ENCODE measurements at regions not wholly inside any gene's neighbourhood (a gene's known extent, or its start where the extent isn't known, plus 50 kb on each side); places are given as distances from the start of the nearest gene placed in this dataset.

DNA sequence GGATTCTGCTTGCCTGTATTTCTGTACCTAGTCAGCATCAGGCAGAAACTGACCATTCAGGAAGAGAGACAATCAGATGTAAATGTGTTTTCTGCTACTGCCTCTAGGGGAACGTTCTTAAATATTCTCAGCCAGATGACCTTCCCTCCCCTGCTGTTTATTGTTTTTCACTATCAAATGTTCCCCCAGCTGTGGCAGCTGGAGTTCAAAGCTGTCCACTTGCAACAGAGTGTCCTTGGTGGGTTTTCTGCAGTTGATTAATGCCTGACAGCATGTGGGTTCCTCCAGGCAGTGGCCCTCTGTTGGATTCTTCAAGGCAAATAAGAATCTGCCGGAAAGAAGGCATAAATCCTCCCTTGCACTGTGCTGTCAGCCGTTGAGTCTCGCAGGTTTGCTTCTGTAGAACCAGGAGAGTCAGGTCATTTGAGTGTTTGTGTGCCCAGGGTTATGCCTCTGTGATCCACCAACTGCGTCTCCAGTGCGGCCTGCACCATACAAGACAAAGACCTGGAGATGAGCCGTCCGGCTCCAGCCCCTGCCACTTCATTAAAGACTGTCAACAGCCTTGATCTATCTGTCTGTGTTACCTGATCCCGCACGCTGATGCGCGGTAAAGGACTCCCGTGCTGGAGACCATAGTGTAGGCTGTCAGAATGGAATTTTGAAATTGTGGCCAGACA is 203.4 kb downstream of the GADD45G start:
- peaks cover 8% of the 10 kb centered on the region for H3K27me3 Mint-ChIP-seq
- no peaks in the 10 kb centered on the region for H3K36me3 Mint-ChIP-seq (ENCODE audit: low read depth)
- H3K27ac Mint-ChIP-seq = no peak overlapping the region
- peaks cover 10% of the 10 kb centered on the region for H3K4me1 Mint-ChIP-seq (ENCODE audit: low read depth)
- no peaks in the 10 kb centered on the region for H3K9me3 Mint-ChIP-seq
- no peak overlapping the region for H3K4me3 Mint-ChIP-seq

DNA sequence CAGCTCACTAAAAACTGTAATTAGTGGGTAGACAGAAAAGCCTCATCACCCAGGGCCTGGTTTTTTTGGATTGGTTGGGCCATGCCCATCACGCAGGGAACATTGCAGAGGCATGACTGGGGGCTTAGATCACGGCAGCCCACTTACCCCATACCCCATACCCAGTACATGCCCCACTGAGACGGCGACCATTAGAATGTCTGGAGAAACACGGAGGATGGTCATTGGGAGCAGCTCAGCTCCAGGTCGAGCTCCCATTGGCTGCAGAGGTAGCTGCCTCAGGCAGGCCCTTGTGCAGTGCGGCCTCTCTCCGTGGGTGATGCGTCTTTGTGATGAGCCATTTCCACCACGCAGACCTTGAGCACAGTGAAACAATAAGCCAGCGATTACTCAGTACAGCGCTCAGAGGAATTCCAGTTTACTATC is 204.0 kb downstream of the GADD45G start:
- no peaks in the 10 kb centered on the region for H3K9me3 Mint-ChIP-seq
- peaks cover 14% of the 10 kb centered on the region for H3K27me3 Mint-ChIP-seq
- no peaks in the 10 kb centered on the region for H3K36me3 Mint-ChIP-seq (ENCODE audit: low read depth)
- H3K4me1 Mint-ChIP-seq (ENCODE audit: low read depth) = peaks cover 13% of the 10 kb centered on the region
- H3K27ac Mint-ChIP-seq = no peak overlapping the region
- H3K4me3 Mint-ChIP-seq = no peak overlapping the region

DNA sequence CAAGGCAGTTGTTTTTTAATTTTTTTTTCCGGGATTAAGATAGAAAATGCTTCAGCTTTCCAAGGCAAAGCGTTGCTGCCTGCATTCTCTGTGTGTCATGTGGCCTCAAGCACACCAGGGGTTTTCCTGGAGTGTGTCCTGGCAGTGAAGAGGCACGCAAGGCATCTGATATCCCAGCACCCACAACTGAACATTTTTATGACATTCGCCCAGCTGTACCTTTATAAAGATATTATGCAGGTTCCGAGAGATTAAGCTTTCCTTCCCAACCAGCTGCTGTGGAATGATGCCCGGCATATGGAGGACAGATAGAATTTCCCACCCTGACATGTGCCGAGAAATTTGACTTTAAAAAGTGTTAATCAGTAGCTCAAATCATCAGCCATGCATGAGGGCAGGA is 205.6 kb downstream of the GADD45G start:
- peaks cover 17% of the 10 kb centered on the region for H3K4me1 Mint-ChIP-seq (ENCODE audit: low read depth)
- no peaks in the 10 kb centered on the region for H3K36me3 Mint-ChIP-seq (ENCODE audit: low read depth)
- H3K27ac Mint-ChIP-seq = no peak overlapping the region

DNA sequence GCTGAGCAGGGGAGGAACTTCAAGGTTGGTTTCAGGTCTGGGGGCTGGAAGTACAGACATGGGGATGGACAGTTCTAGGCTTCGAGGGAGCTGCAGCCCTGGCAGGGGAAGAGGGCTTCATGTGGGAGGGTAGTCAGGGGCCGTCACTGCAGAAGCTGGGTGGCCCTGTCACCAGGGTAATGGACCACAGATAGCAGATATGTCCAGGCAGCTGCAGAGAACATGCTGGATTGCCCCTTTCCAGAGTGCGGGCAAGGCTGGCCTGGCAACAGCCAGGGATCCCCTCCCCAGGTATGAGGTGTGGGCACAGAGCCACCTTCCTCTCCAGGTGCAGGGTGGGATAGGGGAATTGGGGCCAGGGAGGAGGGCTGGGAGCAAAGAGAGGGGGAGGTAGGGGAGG is 206.5 kb downstream of the GADD45G start:
- H3K27me3 Mint-ChIP-seq = peaks cover 18% of the 10 kb centered on the region
- peaks cover 26% of the 10 kb centered on the region for H3K4me1 Mint-ChIP-seq (ENCODE audit: low read depth)
- no peaks in the 10 kb centered on the region for H3K9me3 Mint-ChIP-seq
- H3K27ac Mint-ChIP-seq = no peak overlapping the region
- H3K36me3 Mint-ChIP-seq (ENCODE audit: low read depth) = no peaks in the 10 kb centered on the region
- no peak overlapping the region for H3K4me3 Mint-ChIP-seq

More for the DNA sequence above, 205.6 kb downstream of the GADD45G start:
- Mint-ChIP-seq H3K9me3 (no peaks in the 10 kb centered on the region), H3K4me3 (no peak overlapping the region), H3K27me3 (peaks cover 18% of the 10 kb centered on the region)

GRCh38 chr9:89811886-89812450 is 207.2 kb downstream of the GADD45G start:
- Mint-ChIP-seq H3K9me3 (no peaks in the 10 kb centered on the region), H3K27ac (no peak overlapping the region), H3K27me3 (peaks cover 18% of the 10 kb centered on the region), H3K4me3 (no peak overlapping the region), H3K36me3 (ENCODE audit: low read depth) (no peaks in the 10 kb centered on the region), H3K4me1 (ENCODE audit: low read depth) (peaks cover 27% of the 10 kb centered on the region)

DNA sequence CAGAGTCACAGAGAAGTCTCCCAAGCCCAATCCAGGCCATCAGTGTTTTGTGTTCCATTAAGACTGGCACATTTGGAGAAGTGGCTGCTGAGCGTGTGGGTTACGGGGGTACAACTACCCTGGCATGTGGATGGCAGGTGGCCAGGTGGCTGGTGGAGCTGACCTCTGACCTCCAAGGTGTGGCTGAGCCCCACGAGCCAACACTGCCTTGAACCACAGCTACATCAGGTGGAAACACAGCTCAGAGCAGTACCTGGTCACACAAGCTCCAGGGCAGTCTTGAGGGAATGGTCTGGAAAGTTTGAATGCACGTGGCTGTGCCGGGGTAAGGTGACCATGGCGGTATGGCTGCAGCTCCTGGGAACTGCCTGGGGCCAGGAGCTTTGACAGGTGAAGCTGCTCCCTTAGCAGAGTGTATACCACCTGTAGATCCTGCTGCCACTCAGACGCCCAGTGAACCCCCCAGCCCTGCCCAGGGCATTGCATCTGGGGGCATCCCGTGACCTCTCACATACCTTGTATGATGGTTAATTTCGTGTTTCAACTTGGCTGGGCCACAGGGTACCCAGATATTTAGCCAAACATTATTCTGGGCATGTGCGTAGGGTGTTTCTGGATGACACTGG is 207.9 kb downstream of the GADD45G start:
- H3K27ac Mint-ChIP-seq = no peak overlapping the region
- H3K27me3 Mint-ChIP-seq = peaks cover 18% of the 10 kb centered on the region
- peaks cover 27% of the 10 kb centered on the region for H3K4me1 Mint-ChIP-seq (ENCODE audit: low read depth)
- H3K36me3 Mint-ChIP-seq (ENCODE audit: low read depth) = no peaks in the 10 kb centered on the region
- H3K4me3 Mint-ChIP-seq = no peak overlapping the region
- H3K9me3 Mint-ChIP-seq = no peaks in the 10 kb centered on the region

DNA sequence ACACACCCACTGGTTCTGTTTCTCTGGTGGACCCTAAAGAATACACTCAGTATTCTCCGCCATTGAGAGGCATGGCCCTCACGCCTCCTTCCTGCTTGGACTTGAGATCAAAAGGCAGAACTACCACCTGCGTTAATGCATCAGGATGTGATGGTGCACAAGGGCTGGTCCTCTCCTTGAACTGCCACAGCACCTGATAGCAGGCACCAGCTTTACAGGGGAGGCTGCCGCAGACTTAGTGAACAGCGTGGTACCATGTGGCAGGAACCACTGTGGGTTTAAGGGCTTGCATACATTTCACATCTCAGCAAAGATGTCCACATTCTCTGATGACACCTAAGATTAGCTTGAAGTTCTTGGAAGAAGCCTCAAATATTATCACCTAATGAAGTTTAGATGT is 208.7 kb downstream of the GADD45G start:
- H3K27me3 Mint-ChIP-seq = peaks cover 18% of the 10 kb centered on the region
- H3K4me3 Mint-ChIP-seq = no peak overlapping the region
- H3K4me1 Mint-ChIP-seq (ENCODE audit: low read depth) = peaks cover 27% of the 10 kb centered on the region
- H3K27ac Mint-ChIP-seq = no peak overlapping the region
- H3K36me3 Mint-ChIP-seq (ENCODE audit: low read depth) = no peaks in the 10 kb centered on the region
- no peaks in the 10 kb centered on the region for H3K9me3 Mint-ChIP-seq

GRCh38 chr9:89814340-89815040 is 209.7 kb downstream of the GADD45G start:
- Mint-ChIP-seq H3K4me1 (ENCODE audit: low read depth) (peaks cover 27% of the 10 kb centered on the region), H3K9me3 (no peaks in the 10 kb centered on the region), H3K27ac (peak overlapping the region; percentile 56), H3K27me3 (peaks cover 18% of the 10 kb centered on the region), H3K36me3 (ENCODE audit: low read depth) (no peaks in the 10 kb centered on the region), H3K4me3 (no peak overlapping the region)

DNA sequence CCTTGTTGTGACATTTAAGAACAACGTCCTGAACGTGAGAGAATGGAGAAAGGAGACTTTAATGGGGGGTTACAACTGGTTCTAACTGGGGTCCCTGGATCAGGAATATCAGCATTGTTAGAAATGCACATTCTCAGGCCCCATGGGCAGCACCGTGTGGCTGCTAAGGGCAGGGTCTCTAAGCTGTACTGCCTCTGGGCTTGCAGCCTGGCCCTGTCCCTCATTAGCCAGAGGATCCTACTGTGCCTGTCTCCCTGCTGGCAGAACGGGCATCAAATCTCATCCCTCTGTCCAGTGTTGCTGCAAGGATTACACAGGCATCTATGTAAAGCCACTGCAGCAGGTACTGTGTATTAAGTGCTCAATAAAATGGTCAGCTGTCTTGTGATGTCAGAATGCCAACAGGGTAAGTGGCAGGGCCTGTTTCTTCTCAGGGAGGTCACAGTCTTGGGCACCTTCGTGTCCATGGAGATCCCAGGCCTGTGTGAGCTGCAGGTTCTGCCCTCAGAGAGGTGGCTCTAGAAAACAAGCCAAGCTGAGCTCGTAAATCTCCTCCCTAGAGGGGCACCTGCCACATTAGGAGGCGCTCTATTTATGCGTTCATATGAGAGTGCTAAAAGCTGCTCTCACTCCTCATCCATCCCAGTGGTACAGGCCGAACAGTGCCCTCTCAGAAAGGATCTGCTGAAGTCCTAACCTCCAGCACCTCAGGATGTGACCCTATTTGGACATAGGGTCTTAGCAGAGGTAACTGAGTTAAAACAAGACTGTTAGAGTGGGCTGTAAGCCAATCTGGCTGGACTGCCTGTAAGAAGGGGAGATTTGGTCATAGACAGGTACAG is 210.5 kb downstream of the GADD45G start:
- Mint-ChIP-seq H3K9me3 (no peaks in the 10 kb centered on the region), H3K36me3 (ENCODE audit: low read depth) (no peaks in the 10 kb centered on the region), H3K4me1 (ENCODE audit: low read depth) (peaks cover 27% of the 10 kb centered on the region), H3K27ac (peak overlapping the region; percentile 56), H3K27me3 (peaks cover 18% of the 10 kb centered on the region), H3K4me3 (no peak overlapping the region)

- H3K4me1 Mint-ChIP-seq (ENCODE audit: low read depth) = peaks cover 27% of the 10 kb centered on the region
- H3K9me3 Mint-ChIP-seq = no peaks in the 10 kb centered on the region
- H3K36me3 Mint-ChIP-seq (ENCODE audit: low read depth) = no peaks in the 10 kb centered on the region
- H3K27ac Mint-ChIP-seq = peak overlapping the region; percentile 32
- peaks cover 16% of the 10 kb centered on the region for H3K27me3 Mint-ChIP-seq
- H3K4me3 Mint-ChIP-seq = no peak overlapping the region
Observed at GRCh38 chr9:89815903-89816573, 211.2 kb downstream of the GADD45G start.

DNA sequence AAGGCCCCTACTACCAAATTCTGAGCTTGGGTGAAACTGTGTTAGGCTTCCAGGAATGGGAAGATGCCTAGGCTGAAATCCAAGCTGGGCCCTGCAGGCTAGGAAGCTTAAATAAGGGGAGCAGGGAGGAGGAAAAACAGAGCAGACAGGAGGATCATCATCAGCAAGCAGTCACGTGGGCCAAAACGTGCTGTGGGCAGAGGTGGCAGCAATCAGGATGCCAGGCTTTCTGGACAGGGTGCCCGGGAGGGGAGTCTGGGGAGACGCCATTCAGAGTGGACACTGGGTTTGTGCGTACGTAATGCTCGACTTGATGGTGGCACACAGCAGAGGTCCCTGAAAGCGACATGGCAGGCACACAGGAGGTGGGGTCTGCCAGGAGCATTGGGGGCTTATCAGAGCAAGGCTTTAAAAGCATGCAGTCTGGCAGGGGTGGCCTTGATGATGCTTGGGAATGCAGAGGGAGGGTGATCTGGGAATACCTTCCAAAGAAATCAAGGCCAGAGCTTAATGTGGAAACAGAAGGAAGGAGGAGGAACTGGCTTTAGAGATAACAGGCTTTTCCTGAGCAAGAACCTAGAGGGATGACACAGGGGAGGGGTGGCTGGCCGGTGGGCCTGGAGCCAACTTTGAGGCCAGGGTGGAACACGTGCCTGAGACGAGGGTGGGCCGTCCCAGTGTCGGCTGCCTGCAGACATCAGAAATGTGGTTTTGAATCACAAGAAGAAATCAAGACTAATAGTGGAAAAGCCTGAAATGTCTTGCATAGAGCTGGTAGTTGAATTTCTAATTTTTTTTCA is 212.5 kb downstream of the GADD45G start:
- Mint-ChIP-seq H3K9me3 (no peaks in the 10 kb centered on the region), H3K4me3 (no peak overlapping the region), H3K36me3 (ENCODE audit: low read depth) (no peaks in the 10 kb centered on the region), H3K4me1 (ENCODE audit: low read depth) (peaks cover 27% of the 10 kb centered on the region), H3K27me3 (peaks cover 11% of the 10 kb centered on the region), H3K27ac (no peak overlapping the region)

- H3K36me3 Mint-ChIP-seq (ENCODE audit: low read depth) = no peaks in the 10 kb centered on the region
- peaks cover 11% of the 10 kb centered on the region for H3K4me1 Mint-ChIP-seq (ENCODE audit: low read depth)
- H3K27me3 Mint-ChIP-seq = no peaks in the 10 kb centered on the region
- H3K9me3 Mint-ChIP-seq = no peaks in the 10 kb centered on the region
- H3K4me3 Mint-ChIP-seq = no peak overlapping the region
- no peak overlapping the region for H3K27ac Mint-ChIP-seq
Observed at GRCh38 chr9:89820337-89820736, 215.5 kb downstream of the GADD45G start.

DNA sequence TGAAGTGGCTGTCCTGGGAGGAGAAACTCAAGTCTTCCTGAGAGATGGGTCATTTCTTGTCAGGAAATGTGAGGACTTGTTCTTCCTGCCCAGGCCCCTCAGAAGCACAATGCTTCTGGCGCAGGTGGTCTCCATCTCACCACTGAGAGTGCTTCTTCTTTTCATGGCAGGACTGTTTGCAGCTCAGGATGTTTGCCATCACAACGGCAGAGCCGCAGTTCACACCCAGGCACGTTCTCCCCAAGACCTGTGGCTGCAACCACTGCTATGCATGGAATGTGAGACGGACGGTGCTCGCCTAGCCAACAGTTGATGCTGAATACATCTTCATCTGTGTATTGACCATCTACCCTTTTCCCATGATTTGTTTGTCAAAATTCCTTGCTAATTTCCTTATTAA is 216.3 kb downstream of the GADD45G start:
- Mint-ChIP-seq H3K4me1 (ENCODE audit: low read depth) (peaks cover 3% of the 10 kb centered on the region), H3K36me3 (ENCODE audit: low read depth) (no peaks in the 10 kb centered on the region), H3K27me3 (no peaks in the 10 kb centered on the region), H3K4me3 (no peak overlapping the region), H3K9me3 (no peaks in the 10 kb centered on the region), H3K27ac (no peak overlapping the region)

All from stimulated activated naive CD8-positive, alpha-beta T cell treated with anti-CD3 and anti-CD28 coated beads, Interleukin-15, Interleukin-2, amounts not matched to agents 100 ng/mL and 50 ng/mL, for 24 hours (primary cell).